GM12872 (cell line): ENCODE measurements at regions not wholly inside any gene's neighbourhood (a gene's known extent, or its start where the extent isn't known, plus 50 kb on each side); places are given as distances from the start of the nearest gene placed in this dataset.

Source experiments
- CTCF ChIP-seq: IDR thresholded peaks from 3 replicates; pipeline ENCODE4 v1.5.1; 2011; ENCODE audit warnings: low read depth, mild to moderate bottlenecking, low read length, moderate library complexity; ENCODE audit not compliant: insufficient read depth

- TF ChIP-seq CTCF: no peak
Measured at GRCh38 chr10:3701491-3701890, 83.5 kb downstream of the KLF6 start.

GRCh38 chr10:3700531-3701076 lies 84.4 kb downstream of the KLF6 start:
- TF ChIP-seq CTCF: no peak

GRCh38 chr10:3699916-3700315 lies 85.1 kb downstream of the KLF6 start:
- no peak for TF ChIP-seq CTCF

GRCh38 chr10:3698312-3698711 lies 86.7 kb downstream of the KLF6 start:
- TF ChIP-seq CTCF: no peak

GRCh38 chr10:3693698-3694080 lies 91.3 kb downstream of the KLF6 start:
- TF ChIP-seq CTCF: no peak

GRCh38 chr10:3693022-3693697 lies 91.8 kb downstream of the KLF6 start:
- TF ChIP-seq CTCF: no peak

- TF ChIP-seq CTCF: no peak
Measured at GRCh38 chr10:3692387-3692999, 92.5 kb downstream of the KLF6 start.
